GM23248 (cell line): ENCODE measurements at regions not wholly inside any gene's neighbourhood (a gene's known extent, or its start where the extent isn't known, plus 50 kb on each side); places are given as distances from the start of the nearest gene placed in this dataset.

Source experiments
- EZH2 ChIP-seq: fragments of 200-600 bp; sonication (generic); IDR thresholded peaks from 2 replicates; pipeline ENCODE4 v1.6.1; 2018; ENCODE audit warnings: antibody characterized with exemption, mild to moderate bottlenecking; ENCODE audit not compliant: insufficient read depth, poor library complexity, severe bottlenecking
- EZH2phosphoT487 ChIP-seq: fragments of 200-600 bp; sonication (generic); IDR thresholded peaks from 2 replicates; pipeline ENCODE4 v1.6.1; 2018; ENCODE audit warnings: antibody characterized with exemption, moderate library complexity, mild to moderate bottlenecking, low read depth; ENCODE audit not compliant: insufficient read depth

- no peak for TF ChIP-seq EZH2phosphoT487
- TF ChIP-seq EZH2: no peak
These were observed 860.4 kb upstream of the SOX9 start for GRCh38 chr17:71260366-71260940.
